IPS-NIHi7 (cell line): ENCODE measurements at regions not wholly inside any gene's neighbourhood (a gene's known extent, or its start where the extent isn't known, plus 50 kb on each side); places are given as distances from the start of the nearest gene placed in this dataset.
A peak's percentile ranks its signal among the peaks of the same experiment; 100 is the strongest.
"Not testable (repeated sequence)": the region's sequence is repeated elsewhere in the genome, so short reads cannot be mapped to it uniquely, and the experiment has no call there.

Source experiments
- DNase-seq: peaks from one replicate; pipeline ENCODE4 v3.0.0; 2012; ENCODE audit warnings: mixed read lengths; ENCODE audit errors: extremely low spot score

- DNase-seq = peak; percentile 66
Measured at GRCh38 chr6:91081452-91082067, 494.7 kb upstream of the MAP3K7 start.

DNA sequence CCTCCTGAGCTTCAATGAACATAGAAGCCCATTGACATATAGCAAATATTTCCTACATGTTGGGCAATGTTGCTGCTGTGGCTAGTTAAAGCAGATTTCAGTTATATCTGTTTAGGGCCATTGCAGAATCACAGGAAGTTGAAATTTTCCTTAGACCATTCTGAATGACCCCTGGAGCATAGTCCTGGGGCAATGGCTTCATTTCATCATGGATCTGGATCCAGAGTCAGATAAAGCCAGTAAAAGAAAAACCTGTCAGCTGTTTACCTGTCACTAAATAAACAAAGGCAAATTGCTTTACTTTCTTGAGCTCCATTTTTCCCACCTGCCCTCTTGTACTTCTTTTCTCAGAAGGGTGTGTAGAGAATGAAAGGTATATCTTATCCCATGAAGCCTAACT, 494.0 kb upstream of the MAP3K7 start:
- DNase-seq = no peak

DNA sequence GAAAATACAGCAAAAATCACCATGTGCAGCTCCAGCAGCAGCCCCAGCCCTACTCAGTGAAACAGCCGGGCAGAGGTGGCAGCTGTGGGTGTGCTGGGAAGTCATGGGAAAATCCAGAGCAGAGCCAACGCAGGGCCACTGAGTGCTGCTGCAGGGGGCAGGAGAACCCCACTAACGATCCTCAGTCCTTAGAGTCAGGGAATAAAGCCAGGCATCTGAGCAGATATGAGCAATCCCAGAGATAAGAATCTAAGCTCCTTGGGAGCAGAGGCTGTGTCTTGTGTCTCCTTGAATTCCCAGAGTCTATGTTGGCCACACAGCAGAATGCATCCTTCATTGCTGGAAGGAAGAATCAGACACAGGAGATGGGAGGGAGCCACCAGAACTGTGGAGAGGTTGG, 493.1 kb upstream of the MAP3K7 start:
- peak; percentile 22 for DNase-seq

DNA sequence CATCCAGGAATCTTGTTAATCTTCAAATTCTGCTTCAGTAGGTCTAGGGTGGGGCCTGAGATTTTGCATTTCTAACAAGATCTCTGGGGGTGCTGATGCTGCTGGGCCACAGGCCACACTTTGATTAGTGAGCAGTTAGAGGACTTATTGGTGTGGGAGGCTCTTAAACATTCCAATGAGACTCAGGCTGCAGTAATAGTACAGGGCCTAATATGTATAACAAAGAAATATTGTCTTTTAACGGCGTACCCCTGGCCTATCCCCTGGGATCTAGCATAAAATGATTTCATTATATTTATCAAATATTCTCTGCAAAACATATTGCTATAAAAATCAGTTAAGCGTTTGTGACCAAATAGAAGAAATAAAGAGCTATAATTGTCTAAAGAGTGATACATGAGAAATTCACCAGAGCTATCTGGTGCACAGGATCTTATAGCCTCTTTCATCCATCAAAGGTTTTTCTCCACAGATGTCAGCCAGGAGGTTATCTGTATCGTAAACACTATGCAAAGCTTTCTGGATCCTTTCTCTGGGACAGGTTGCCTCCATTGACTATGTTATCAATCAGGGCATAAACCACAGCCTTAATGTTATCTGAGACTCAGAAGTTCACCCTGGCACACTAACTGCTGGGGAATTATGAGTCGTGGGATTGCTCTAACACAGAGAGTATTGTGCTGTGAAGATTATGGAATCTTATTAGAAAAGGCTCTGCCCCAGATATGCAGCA, 488.5 kb upstream of the MAP3K7 start:
- DNase-seq = no peak

DNA sequence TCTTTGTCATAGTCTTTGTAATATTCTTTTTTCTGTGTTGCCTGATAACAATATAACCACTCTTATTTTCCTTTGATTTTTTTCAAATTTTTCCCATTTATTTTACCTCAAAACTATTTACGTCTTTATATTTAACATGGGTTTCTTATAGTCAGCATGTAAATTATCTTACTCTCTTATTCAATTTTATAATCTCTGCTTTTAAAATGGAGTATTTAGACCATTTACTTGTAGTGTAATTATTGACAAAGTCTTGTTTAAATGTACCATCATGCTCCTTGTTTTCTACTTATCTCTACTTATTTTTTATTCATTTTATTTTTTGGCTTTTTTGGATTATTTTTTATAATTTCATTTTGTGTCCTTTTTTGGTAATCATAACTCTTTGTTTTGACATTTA, 476.5 kb upstream of the MAP3K7 start:
- no peak for DNase-seq

DNA sequence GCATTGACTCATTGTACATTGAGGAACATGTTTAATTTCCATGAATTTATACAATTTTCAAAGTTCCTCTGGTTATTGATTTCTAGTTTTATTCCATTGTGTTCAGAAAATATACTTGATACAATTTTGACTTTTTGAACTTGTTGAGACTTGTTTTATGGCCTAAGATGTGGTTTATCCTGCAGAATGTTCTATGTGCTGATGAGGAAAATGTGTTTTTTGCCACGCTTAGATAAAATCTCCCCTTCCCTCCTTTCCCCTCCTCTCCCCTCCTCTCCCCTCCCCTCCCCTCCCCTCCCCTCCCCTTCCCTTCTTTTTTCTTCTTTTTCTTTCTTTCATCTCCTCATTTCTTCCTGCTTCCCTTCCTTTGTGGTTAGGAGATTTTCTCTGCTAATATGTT, 470.8 kb upstream of the MAP3K7 start:
- no peak for DNase-seq

GRCh38 chr6:91055959-91056358, 469.1 kb upstream of the MAP3K7 start:
- no peak for DNase-seq

DNA sequence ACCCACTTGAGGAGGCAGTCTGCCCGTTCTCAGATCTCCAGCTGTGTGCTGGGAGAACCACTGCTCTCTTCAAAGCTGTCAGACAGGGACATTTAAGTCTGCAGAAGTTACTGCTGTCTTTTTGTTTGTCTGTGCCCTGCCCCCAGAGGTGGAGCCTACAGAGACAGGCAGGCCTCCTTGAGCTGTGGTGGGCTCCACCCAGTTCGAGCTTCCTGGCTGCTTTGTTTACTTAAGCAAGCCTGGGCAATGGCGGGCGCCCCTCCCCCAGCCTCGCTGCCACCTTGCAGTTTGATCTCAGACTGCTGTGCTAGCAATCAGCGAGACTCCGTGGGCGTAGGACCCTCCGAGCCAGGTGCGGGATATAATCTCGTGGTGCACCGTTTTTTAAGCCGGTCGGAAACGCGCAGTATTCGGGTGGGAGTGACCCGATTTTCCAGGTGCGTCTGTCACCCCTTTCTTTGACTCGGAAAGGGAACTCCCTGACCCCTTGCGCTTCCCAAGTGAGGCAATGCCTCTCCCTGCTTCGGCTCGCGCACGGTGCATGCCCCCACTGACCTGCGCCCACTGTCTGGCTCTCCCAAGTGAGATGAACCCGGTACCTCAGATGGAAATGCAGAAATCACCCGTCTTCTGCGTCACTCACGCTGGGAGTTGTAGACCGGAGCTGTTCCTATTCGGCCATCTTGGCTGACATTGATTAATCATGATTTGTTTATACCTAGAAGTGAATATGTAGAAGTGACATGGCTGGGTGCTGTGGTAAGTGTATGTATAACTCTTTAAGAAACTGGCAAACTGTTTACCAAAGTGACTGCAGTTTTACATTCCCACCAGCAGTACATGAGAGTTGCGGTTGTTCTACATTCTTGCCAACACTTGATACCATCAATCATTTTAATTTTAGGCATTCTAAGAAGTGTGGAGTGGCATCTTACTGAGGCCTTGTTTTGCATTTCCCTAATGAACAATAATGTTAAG, 465.9 kb upstream of the MAP3K7 start:
- not testable (repeated sequence) for DNase-seq

DNA sequence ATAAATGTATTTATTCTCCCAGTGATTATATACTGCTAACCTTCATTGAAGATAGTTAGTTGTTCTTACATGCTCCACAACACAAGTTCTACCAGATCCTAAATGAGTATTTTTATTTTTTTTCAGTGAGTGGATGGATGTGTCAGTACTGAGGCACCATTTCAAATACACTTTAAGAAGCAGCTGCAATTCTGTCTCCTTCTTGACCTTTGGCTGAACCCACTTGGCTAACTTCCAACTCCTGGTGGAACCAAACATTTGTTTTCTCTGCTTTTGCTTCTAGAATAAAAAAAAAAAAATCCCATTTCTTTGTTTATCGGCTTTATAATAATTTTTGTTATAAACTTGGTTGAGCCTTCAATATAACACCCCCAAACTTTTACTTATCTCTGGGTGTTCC, 458.3 kb upstream of the MAP3K7 start:
- no peak for DNase-seq

GRCh38 chr6:91043751-91044150, 456.9 kb upstream of the MAP3K7 start:
- DNase-seq = no peak

- no peak for DNase-seq
Measured at GRCh38 chr6:91042656-91043055, 455.8 kb upstream of the MAP3K7 start.

DNA sequence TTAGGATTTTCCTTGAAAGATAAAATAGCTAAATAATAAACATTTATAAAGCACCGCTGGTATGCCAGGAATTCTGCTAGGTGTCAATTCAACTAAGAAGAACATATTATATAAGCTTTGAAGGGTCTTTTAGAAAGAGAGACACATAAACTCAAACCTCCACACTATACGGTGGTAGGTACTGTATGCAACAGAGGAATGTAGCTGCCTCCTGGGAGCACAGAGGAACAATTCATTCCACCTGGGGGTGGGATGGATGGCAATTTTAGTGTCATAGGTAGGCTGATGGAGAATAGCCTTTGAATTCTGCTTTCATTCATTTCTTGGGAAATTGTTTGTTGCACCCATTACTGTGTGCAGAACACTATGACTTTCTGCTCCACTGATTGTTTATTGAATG, 447.1 kb upstream of the MAP3K7 start:
- no peak for DNase-seq

DNA sequence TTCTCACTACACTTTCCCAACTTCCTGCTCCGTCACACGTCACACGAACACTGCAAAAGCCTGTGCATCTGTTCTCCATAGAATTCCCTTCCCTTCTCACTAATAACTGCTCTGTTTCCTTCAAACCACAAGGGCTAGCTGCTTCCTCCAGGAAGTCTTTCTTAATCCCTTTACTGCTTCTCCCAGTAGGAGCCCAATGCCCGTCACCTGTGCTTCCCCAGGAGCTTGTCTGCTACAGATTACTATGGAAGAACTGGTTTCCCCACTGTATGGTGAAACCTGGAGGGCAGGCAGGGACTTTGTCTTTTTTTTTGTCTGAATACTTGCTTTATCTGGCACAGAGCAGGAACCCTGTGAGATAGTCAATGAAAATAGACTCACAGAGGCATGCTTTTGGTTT, 444.7 kb upstream of the MAP3K7 start:
- DNase-seq = peak; percentile 39

GRCh38 chr6:91029211-91029610, 442.3 kb upstream of the MAP3K7 start:
- no peak for DNase-seq

- no peak for DNase-seq
Measured at GRCh38 chr6:91023529-91023928, 436.7 kb upstream of the MAP3K7 start.

GRCh38 chr6:91020744-91021143, 433.9 kb upstream of the MAP3K7 start:
- DNase-seq = no peak

DNA sequence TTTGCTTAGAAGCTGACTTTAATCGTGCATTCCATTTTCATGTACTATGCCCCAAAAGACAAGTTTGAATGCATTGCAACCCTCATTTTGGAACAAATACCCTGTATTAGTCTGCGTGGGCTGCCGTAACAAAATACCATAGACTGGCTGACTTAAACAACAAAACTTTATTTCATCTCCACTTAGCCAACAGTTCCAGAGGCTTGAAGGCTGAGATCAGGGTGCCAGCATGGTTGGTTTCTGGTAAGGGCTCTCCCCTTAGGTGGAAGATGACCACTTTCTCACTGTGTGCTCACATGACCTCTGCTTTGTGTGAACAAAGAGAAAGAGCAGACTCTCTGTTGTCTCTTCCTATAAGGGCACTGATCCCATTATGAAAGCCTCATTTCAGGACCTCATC, 431.7 kb upstream of the MAP3K7 start:
- no peak for DNase-seq

DNA sequence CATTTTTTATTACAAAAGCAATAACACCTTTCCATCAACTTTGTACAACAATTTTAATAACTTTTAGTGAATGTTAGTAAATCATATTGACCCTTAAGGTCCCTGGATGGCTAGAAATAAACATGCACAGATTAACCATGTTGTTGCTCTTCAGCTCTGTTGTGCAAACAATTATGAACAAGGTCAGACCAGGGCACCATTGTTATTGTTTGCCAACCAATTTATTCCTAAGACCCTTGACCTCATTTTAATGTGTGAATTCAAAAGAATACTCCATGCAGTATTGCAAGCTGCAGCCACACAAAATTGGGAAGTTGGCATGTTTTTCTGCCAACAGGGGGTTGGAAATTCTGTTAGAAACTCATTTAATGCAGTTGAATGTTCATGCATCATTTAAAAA, 426.6 kb upstream of the MAP3K7 start:
- no peak for DNase-seq

- DNase-seq = no peak
Measured at GRCh38 chr6:90997076-90997475, 410.2 kb upstream of the MAP3K7 start.

GRCh38 chr6:90993770-90994169, 406.9 kb upstream of the MAP3K7 start:
- no peak for DNase-seq

DNA sequence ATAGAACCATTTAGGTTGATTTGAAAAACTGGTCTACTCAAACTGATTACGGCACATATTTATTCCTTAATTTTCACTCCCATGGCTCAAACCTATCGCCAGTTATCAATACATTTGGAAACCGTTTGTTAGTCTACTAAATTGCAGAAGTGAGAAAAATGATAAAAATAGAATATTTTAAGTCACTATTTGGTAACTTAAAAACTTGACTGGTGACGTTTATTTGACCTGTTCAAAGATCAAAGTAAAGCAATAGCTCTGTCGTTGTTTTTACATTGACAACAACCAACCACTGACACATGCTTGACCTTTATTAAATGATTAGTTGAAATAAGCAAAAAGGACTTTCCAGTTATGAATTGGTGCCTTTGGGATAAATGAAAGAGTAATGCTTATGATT, 402.9 kb upstream of the MAP3K7 start:
- no peak for DNase-seq

DNA sequence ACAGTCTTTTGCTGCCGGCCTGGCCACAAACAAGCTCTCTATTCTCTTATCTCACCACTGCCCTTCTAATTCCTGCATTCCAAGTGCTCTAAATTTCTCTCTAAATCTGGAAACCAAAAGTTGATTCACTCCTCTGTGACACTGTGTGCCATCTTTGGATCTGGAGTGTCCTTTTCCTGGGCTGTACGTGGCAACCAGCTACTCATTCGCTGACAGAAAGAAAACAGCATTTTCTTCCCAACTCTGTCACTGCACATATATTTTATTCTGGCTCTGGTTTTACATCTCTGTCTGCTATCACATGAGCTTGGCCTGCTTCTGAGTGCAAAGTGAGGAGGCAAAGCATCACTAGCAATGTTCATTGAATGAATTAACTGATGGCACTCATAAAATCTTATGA, 397.2 kb upstream of the MAP3K7 start:
- no peak for DNase-seq

DNA sequence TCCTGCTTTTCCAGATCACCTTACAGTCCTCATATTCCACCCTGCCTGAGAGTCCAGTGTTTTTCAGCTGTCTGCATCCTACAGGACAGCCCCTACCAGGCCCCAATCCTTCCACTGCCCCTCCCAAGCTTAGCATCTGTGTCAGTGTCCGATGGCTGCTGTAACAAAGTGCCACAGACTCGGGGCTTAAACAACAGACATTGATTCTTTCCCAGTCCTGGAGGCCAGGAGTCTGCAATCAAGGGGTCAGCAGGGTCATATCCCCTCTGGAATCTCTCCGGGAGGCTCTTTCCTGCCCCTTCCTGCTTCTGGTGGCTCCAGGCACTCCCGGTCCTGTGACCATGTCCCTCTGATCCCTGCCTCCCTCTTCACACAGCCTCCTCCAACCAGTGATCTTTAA, 396.6 kb upstream of the MAP3K7 start:
- DNase-seq = no peak
